ENCODE measurements at regions not wholly inside any gene's neighbourhood (a gene's known extent, or its start where the extent isn't known, plus 50 kb on each side); places are given as distances from the start of the nearest gene placed in this dataset.

- ATAC-seq: no peak
- no peak for TF ChIP-seq ZFP3 (CRISPR knock-in tag; IDR thresholded peaks at IDR 0.05)
- no peak for TF ChIP-seq BACH2 (CRISPR knock-in tag; IDR thresholded peaks at IDR 0.05; ENCODE audit: borderline replicate concordance)
- no peak for TF ChIP-seq CREB5 (CRISPR knock-in tag; IDR thresholded peaks at IDR 0.05; ENCODE audit: low read depth)
Measured at GRCh38 chr9:135196474-135196873, 109.0 kb downstream of the OLFM1 start.

GRCh38 chr9:135198144-135198543 lies 110.7 kb downstream of the OLFM1 start:
- no peak for TF ChIP-seq ZFP3 (CRISPR knock-in tag; IDR thresholded peaks at IDR 0.05)
- TF ChIP-seq POU6F1 (CRISPR knock-in tag; IDR thresholded peaks at IDR 0.05; ENCODE audit: borderline replicate concordance, low read depth): no peak
- no peak for TF ChIP-seq TSHZ2 (CRISPR knock-in tag; IDR thresholded peaks at IDR 0.05)
- TF ChIP-seq ZNF70 (CRISPR knock-in tag; IDR thresholded peaks at IDR 0.05): no peak
- no peak for TF ChIP-seq TOX (CRISPR knock-in tag; IDR thresholded peaks at IDR 0.05; ENCODE audit: borderline replicate concordance)
- no peak for TF ChIP-seq ZC3H10 (CRISPR knock-in tag; IDR thresholded peaks at IDR 0.05)
- no peak for TF ChIP-seq ZFP30 (CRISPR knock-in tag; IDR thresholded peaks at IDR 0.05)
- TF ChIP-seq PATZ1 (CRISPR knock-in tag; IDR thresholded peaks at IDR 0.05; ENCODE audit: borderline replicate concordance): no peak
- no peak for TF ChIP-seq BACH2 (CRISPR knock-in tag; IDR thresholded peaks at IDR 0.05; ENCODE audit: borderline replicate concordance)
- no peak for TF ChIP-seq ZNF8 (CRISPR knock-in tag; IDR thresholded peaks at IDR 0.05)
- TF ChIP-seq ESRRG (CRISPR knock-in tag; IDR thresholded peaks at IDR 0.05): no peak
- ATAC-seq: no peak

GRCh38 chr9:135198586-135199285 lies 111.3 kb downstream of the OLFM1 start:
- no peak for ATAC-seq
- TF ChIP-seq BACH2 (CRISPR knock-in tag; IDR thresholded peaks at IDR 0.05; ENCODE audit: borderline replicate concordance): no peak
- no peak for TF ChIP-seq TSHZ2 (CRISPR knock-in tag; IDR thresholded peaks at IDR 0.05)
- no peak for TF ChIP-seq CSDC2 (CRISPR knock-in tag; IDR thresholded peaks at IDR 0.05)
- no peak for TF ChIP-seq PATZ1 (CRISPR knock-in tag; IDR thresholded peaks at IDR 0.05; ENCODE audit: borderline replicate concordance)
- TF ChIP-seq TCF4 (CRISPR knock-in tag; IDR thresholded peaks at IDR 0.05; ENCODE audit: borderline replicate concordance): no peak
- no peak for TF ChIP-seq SNAI2 (CRISPR knock-in tag; IDR thresholded peaks at IDR 0.05)
- no peak for TF ChIP-seq ZC3H10 (CRISPR knock-in tag; IDR thresholded peaks at IDR 0.05)

All from SK-N-SH treated with all-trans-retinoic acid at 6 μM for 48 hours (cell line).